ENCODE measurements at regions not wholly inside any gene's neighbourhood (a gene's known extent, or its start where the extent isn't known, plus 50 kb on each side); places are given as distances from the start of the nearest gene placed in this dataset.

DNA sequence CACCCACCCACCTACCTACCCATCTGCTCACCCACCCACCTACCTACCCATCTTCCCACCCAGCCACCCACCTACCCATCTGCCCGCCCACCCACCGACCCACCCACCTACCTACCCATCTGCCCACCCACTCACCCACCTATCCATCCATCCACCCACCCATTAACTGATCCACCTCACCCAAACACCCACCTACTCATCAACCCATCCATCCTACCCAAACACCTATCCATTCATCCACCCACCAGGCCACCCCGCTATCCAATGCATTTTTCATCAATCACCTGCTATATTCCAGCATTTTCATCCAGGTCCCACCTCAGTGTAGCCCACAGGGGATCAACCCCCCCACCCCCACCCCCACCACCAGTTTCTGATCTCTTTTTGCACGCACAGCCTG is 121.8 kb downstream of the GLI2 start:
- no peak for DNase-seq (ENCODE audit: low read depth)
- no peak for TF ChIP-seq MYC (IDR thresholded peaks at IDR 0.05; ENCODE audit: low read depth, low read length)
- TF ChIP-seq, protein P1, sequence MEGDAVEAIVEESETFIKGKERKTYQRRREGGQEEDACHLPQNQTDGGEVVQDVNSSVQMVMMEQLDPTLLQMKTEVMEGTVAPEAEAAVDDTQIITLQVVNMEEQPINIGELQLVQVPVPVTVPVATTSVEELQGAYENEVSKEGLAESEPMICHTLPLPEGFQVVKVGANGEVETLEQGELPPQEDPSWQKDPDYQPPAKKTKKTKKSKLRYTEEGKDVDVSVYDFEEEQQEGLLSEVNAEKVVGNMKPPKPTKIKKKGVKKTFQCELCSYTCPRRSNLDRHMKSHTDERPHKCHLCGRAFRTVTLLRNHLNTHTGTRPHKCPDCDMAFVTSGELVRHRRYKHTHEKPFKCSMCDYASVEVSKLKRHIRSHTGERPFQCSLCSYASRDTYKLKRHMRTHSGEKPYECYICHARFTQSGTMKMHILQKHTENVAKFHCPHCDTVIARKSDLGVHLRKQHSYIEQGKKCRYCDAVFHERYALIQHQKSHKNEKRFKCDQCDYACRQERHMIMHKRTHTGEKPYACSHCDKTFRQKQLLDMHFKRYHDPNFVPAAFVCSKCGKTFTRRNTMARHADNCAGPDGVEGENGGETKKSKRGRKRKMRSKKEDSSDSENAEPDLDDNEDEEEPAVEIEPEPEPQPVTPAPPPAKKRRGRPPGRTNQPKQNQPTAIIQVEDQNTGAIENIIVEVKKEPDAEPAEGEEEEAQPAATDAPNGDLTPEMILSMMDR (IDR thresholded peaks at IDR 0.05; ENCODE audit: low read depth, low read length), result no peak
- TF ChIP-seq POLR2A (IDR thresholded peaks at IDR 0.05; ENCODE audit: extremely low read depth, insufficient read length), result no peak
- TF ChIP-seq, protein P2, sequence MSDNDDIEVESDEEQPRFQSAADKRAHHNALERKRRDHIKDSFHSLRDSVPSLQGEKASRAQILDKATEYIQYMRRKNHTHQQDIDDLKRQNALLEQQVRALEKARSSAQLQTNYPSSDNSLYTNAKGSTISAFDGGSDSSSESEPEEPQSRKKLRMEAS (IDR thresholded peaks at IDR 0.05; ENCODE audit: low read depth, low read length), result no peak
- no peak overlapping the region for H3K4me3 ChIP-seq (ENCODE audit: low read depth, low read length)

DNA sequence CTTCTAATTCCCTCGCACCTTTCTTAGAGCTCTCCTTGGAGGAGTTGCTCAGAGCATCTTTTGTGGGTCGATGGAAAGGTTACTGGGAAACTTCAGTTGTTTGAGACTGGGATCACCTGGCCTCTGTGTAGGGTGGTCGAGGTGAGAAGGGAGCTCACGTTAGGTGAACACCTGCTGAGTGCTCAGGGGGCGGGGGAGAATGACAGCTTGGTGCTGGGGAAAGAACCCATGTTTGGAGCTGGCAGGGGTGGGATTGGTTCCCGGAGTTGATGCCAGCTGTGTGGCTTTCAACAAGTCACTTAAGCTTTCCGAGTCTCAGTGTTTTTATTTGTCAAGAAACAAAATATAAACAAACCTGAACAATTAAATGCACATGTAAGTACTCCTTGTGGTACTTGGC is 122.3 kb downstream of the GLI2 start:
- H3K4me3 ChIP-seq (ENCODE audit: low read depth, low read length), result no peak overlapping the region
- DNase-seq (ENCODE audit: low read depth), result no peak
- no peak for TF ChIP-seq POLR2A (IDR thresholded peaks at IDR 0.05; ENCODE audit: extremely low read depth, insufficient read length)
- TF ChIP-seq, protein P1 (IDR thresholded peaks at IDR 0.05; ENCODE audit: low read depth, low read length), result no peak
- TF ChIP-seq MYC (IDR thresholded peaks at IDR 0.05; ENCODE audit: low read depth, low read length), result no peak
- TF ChIP-seq, protein P2 (IDR thresholded peaks at IDR 0.05; ENCODE audit: low read depth, low read length), result no peak

DNA sequence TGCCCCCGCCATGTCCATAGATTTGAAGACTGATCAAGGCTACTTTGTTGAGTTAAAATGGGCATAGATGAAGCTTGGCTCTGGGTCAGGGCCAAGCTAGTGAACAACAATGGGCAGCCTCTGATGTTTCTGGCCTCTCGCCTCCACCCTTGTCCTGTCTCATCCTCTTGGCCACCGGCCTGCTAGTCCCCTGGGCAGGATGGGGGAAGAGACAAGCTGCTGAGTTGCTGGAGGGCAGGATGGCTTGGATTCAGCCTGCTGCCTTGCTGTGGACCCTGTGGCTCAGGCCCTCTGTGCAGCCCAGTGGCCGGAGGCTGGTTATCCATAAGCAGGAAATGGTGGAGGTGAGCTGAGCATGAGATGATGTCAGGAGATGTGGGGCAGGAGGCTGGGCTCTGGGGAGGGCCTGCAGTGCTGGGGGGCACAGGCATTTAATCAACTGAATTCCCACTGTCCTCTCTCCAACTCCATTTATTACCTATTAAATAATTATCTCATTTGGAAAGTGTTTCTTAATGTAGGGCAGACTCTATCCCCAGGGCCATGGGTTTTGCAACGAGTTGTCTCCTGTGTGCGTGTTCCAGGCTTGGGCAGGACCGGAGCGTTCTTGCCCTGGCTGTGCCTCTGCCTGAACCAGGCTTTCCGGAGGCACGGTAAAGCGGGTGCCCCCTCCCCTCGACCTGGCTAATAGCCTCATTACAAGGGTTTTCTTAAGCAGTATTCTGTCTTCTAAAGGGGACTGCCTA is 122.9 kb downstream of the GLI2 start:
- no peak for DNase-seq (ENCODE audit: low read depth)
- H3K4me3 ChIP-seq (ENCODE audit: low read depth, low read length), result no peak overlapping the region
- no peak for TF ChIP-seq MYC (IDR thresholded peaks at IDR 0.05; ENCODE audit: low read depth, low read length)
- TF ChIP-seq, protein P1 (IDR thresholded peaks at IDR 0.05; ENCODE audit: low read depth, low read length), result no peak
- TF ChIP-seq, protein P2 (IDR thresholded peaks at IDR 0.05; ENCODE audit: low read depth, low read length), result no peak
- TF ChIP-seq POLR2A (IDR thresholded peaks at IDR 0.05; ENCODE audit: extremely low read depth, insufficient read length), result no peak

DNA sequence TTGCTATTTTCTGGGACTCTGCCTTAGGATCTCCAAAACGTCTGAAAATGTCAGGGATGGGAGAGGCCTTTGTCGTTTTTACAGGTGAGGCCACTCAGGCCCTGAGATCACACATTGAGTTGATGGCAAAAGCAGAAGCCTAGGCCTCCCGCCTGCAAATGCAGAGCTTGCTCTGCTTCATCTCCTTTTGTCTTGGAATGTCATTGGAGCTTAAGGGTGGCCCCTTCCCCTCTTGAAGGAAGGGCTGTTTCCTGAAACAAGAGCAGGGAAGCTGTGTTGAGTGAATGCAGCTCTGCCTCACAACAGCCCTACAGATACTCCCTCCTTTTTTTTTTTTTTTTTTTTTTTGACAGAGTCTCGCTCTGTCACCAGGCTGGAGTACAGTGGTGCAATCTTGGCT is 123.5 kb downstream of the GLI2 start:
- no peak overlapping the region for H3K4me3 ChIP-seq (ENCODE audit: low read depth, low read length)
- no peak for TF ChIP-seq MYC (IDR thresholded peaks at IDR 0.05; ENCODE audit: low read depth, low read length)
- TF ChIP-seq, protein P2 (IDR thresholded peaks at IDR 0.05; ENCODE audit: low read depth, low read length), result no peak
- TF ChIP-seq, protein P1 (IDR thresholded peaks at IDR 0.05; ENCODE audit: low read depth, low read length), result no peak
- no peak for TF ChIP-seq POLR2A (IDR thresholded peaks at IDR 0.05; ENCODE audit: extremely low read depth, insufficient read length)
- DNase-seq (ENCODE audit: low read depth), result no peak

DNA sequence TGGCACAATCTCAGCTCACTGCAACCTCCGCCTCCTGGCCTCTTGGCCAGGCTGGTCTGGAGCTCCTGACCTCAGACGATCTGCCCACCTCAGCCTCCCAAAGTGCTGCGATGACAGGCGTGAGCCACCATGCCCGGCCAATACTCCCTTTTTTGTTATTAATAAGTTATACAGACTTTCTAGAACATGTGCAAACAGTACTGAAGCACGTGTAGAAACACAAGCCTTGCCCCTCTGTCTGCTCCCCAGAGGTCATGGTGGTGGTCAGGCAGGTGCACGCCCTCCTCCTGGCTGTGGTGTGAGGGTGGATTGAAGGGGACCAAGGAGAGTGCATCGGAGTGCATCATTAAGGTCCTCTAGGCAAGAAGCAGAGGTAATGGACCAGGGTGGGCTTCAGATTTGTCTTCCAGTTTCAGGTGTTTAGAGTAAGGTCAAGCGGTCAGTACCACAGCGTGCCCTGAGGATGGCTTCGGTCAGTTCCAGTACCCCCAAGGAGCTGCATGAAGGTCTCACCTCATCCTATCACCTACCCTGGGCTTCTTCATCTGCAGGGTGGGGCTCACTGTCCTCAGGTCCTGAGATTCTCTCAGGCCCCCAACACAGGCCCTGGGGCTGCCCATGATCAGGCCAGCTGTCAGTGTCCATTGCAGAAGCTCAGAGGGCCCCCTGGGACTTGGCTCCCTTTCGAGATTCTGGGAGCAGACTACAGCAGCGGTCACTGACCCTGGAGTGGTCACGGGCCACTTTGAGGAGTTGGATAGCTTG is 124.3 kb downstream of the GLI2 start:
- TF ChIP-seq, protein P1 (IDR thresholded peaks at IDR 0.05; ENCODE audit: low read depth, low read length), result no peak
- TF ChIP-seq, protein P2 (IDR thresholded peaks at IDR 0.05; ENCODE audit: low read depth, low read length), result no peak
- TF ChIP-seq MYC (IDR thresholded peaks at IDR 0.05; ENCODE audit: low read depth, low read length) (no peak), POLR2A (IDR thresholded peaks at IDR 0.05; ENCODE audit: extremely low read depth, insufficient read length) (no peak)
- no peak for DNase-seq (ENCODE audit: low read depth)
- H3K4me3 ChIP-seq (ENCODE audit: low read depth, low read length), result no peak overlapping the region

Measured in NB4 (cell line).